Choroid plexus epithelial cell (primary cell): ENCODE measurements at regions not wholly inside any gene's neighbourhood (a gene's known extent, or its start where the extent isn't known, plus 50 kb on each side); places are given as distances from the start of the nearest gene placed in this dataset.

ENCODE experiments used
- DNase-seq: peaks from one replicate; pipeline ENCODE4 v3.0.0-alpha.2; 2010; ENCODE audit warnings: low read depth
- H3K4me3 ChIP-seq: 2 replicates; pipeline ENCODE4 v1.5.1; 2011; ENCODE audit warnings: low read depth, mild to moderate bottlenecking, control low read depth, low read length, moderate library complexity
- CTCF ChIP-seq: conservative IDR thresholded peaks from 2 replicates; pipeline ENCODE4 v1.5.1; 2011; ENCODE audit warnings: low read depth, mild to moderate bottlenecking, control low read depth, inconsistent platforms, low read length, moderate library complexity

DNA sequence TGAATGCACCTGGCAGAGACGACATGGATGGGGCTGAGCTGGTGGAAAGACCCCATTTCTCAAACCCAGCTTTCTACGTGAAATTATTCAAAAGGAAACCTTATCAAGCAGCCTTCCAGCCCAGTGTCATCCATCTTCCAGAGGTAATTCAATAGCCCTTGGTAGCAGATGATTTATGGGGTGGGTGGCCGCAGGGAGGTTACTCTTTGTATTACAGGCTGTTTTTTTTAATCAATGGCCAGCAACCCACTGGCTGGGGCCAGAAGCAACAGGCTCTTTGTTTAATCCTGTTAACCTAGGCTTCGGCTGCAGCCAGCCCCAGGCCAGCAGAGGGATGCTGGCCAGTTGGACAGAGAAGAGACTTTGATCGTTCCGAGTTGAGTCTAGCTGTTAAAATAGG lies 139.8 kb upstream of the SRRM4 start:
- no peak for DNase-seq
- no peak overlapping the region for H3K4me3 ChIP-seq
- no peak for TF ChIP-seq CTCF

- DNase-seq: no peak
- TF ChIP-seq CTCF: no peak
- no peak overlapping the region for H3K4me3 ChIP-seq
These were observed 138.5 kb upstream of the SRRM4 start for GRCh38 chr12:118842866-118843265.

DNA sequence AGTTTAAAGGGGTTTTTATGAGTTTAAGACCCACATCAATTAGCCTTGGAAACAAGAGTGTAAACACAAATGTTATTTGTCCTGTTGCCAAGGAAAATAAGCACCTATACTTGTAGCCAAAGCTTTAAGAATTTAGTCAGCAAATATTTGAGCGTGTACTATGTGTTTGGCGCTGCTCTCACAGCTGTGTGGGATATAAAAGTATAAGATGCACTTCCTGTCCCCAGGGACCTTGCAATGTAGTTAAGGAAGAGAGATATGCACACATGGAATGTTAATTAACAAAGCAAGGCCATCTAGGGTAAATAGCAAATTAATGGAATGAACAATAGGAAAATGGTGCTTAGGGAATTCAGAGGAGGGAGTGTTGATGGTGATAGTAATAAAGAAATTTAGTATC lies 134.9 kb upstream of the SRRM4 start:
- no peak for TF ChIP-seq CTCF

GRCh38 chr12:118850244-118850825 lies 131.0 kb upstream of the SRRM4 start:
- no peak for DNase-seq
- no peak overlapping the region for H3K4me3 ChIP-seq
- peak; percentile 41 for TF ChIP-seq CTCF

More for the DNA sequence above, 134.9 kb upstream of the SRRM4 start:
- no peak overlapping the region for H3K4me3 ChIP-seq
- no peak for DNase-seq

GRCh38 chr12:118851891-118852290 lies 129.4 kb upstream of the SRRM4 start:
- DNase-seq: no peak
- TF ChIP-seq CTCF: no peak
- H3K4me3 ChIP-seq: no peak overlapping the region

DNA sequence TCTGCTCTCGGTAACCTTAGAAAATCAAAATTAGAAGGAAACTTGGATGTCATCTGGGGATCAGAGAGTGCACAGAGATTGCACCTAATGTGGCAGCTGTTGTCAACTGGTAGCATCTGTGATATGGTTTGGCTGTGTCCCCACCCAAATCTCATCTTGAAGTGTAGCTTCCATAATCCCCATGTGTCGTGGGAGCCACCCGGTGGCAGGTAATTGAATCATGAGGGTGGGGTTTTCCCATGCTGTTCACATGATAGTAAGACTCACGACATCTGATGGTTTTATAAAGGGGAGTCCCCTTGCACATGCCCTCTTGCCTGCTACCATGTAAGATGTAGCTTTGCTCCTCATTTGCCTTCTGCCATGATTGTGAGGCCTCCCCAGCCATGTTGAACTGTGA lies 127.7 kb upstream of the SRRM4 start:
- no peak for TF ChIP-seq CTCF
- DNase-seq: no peak
- H3K4me3 ChIP-seq: no peak overlapping the region

DNA sequence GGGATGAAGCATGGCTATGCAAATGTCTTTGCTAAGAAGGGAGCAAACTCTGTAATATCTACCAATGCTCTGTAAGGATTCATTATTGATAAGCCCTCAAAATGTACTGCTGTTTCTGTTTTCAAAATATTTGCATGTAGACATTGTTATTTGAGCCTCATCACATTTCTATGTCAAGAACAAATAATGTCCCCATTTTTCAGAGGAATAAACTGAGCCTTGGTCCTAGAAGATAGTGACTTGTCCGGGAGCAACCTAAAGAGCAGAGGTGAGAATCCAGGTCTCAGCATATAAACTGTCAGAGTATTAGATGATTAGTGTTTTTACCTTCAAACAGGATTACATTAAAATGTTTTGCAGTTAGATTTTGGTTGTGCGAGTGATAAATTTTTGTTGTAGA lies 125.5 kb upstream of the SRRM4 start:
- TF ChIP-seq CTCF: no peak
- DNase-seq: no peak
- H3K4me3 ChIP-seq: no peak overlapping the region
